ENCODE measurements at regions not wholly inside any gene's neighbourhood (a gene's known extent, or its start where the extent isn't known, plus 50 kb on each side); places are given as distances from the start of the nearest gene placed in this dataset.

GRCh38 chr2:172296267-172297046, 130.9 kb upstream of the ITGA6 start:
- no peak for TF ChIP-seq ZNF565 (CRISPR knock-in tag; conservative IDR thresholded peaks at IDR 0.05; ENCODE audit: low read depth)
- no peak for TF ChIP-seq CREB5 (CRISPR knock-in tag; IDR thresholded peaks at IDR 0.05; ENCODE audit: low read depth)
- TF ChIP-seq CSDC2 (CRISPR knock-in tag; IDR thresholded peaks at IDR 0.05): no peak
- no peak for TF ChIP-seq ISL1 (CRISPR knock-in tag; IDR thresholded peaks at IDR 0.05)
- no peak for TF ChIP-seq ARNTL (CRISPR knock-in tag; IDR thresholded peaks at IDR 0.05; ENCODE audit: borderline replicate concordance, low read depth)
- TF ChIP-seq ZFP3 (CRISPR knock-in tag; IDR thresholded peaks at IDR 0.05): no peak
- no peak for TF ChIP-seq CSRNP3 (CRISPR knock-in tag; IDR thresholded peaks at IDR 0.05)
- no peak for TF ChIP-seq PPARA (CRISPR knock-in tag; IDR thresholded peaks at IDR 0.05; ENCODE audit: borderline replicate concordance)
- no peak for TF ChIP-seq ZNF70 (CRISPR knock-in tag; IDR thresholded peaks at IDR 0.05)
- no peak for TF ChIP-seq ZFP30 (CRISPR knock-in tag; IDR thresholded peaks at IDR 0.05)
- TF ChIP-seq BACH2 (CRISPR knock-in tag; IDR thresholded peaks at IDR 0.05; ENCODE audit: borderline replicate concordance): no peak
- no peak for TF ChIP-seq PATZ1 (CRISPR knock-in tag; IDR thresholded peaks at IDR 0.05; ENCODE audit: borderline replicate concordance)

All from SK-N-SH treated with all-trans-retinoic acid at 6 μM for 48 hours (cell line).